ENCODE measurements at regions not wholly inside any gene's neighbourhood (a gene's known extent, or its start where the extent isn't known, plus 50 kb on each side); places are given as distances from the start of the nearest gene placed in this dataset.

GRCh38 chr10:61052469-61053205 lies 108.7 kb upstream of the RHOBTB1 start:
- no peak overlapping the region for H3K9ac ChIP-seq (ENCODE audit: insufficient read depth, low read depth, low read length)
- H4K20me1 ChIP-seq (ENCODE audit: insufficient read depth, low read length) = no peaks in the 10 kb centered on the region
- in situ Hi-C loops (cut with HindIII; ENCODE audit: extremely low pct_ligation_motif_present, low pct_unique_long_range_greater_than_20kb) = no loop called here
- H3K36me3 ChIP-seq (replicated peaks in 1 of 2; ENCODE audit: control insufficient read depth in 1 of 2, insufficient read depth in 2 of 2, low read length in 2 of 2) = no peaks in the 10 kb centered on the region
- H3K4me3 ChIP-seq (replicated peaks in 1 of 3; ENCODE audit: insufficient read depth in 1 of 3, low read depth in 2 of 3, low read length in 3 of 3) = no peak overlapping the region
- CTCF ChIA-PET (ENCODE audit: low intra/inter-chr PET ratio, low total read pairs) = no interaction called here
- no peak overlapping the region for H3K4me2 ChIP-seq (ENCODE audit: low read depth, low read length)
- ATAC-seq (no peak), DNase-seq (ENCODE audit: low spot score) (no peak), FAIRE-seq (no peak)
- no peaks in the 10 kb centered on the region for H3K27me3 ChIP-seq (ENCODE audit: control insufficient read depth in 1 of 2, insufficient read depth in 2 of 2, low read length in 2 of 2)
- no peak overlapping the region for H3K27ac ChIP-seq (ENCODE audit: extremely low read length, insufficient read depth, low read length)
- no peaks in the 10 kb centered on the region for H3K4me1 ChIP-seq (ENCODE audit: insufficient read depth, low read length)
- POLR2A ChIA-PET = interaction anchor here (0.8 kb wide), 1 partner anchor 10 kb away, joined by 3 read pairs; no protein-coding TSS in a partner anchor
- no peaks in the 10 kb centered on the region for H3K9me3 ChIP-seq (ENCODE audit: low read length)
- H2AFZ ChIP-seq (ENCODE audit: low read length) = no peak overlapping the region
- no TSS peak for BruUV-seq (replicated peaks)
- 97% methylated on average over 2 of the region's 2 CpGs for WGBS (ENCODE audit: low lambda C conversion rate)
- intact Hi-C loops (cut with micrococcal nuclease; ENCODE audit: unreplicated experiment) = no loop called here
- H3K79me2 ChIP-seq (ENCODE audit: insufficient read depth, low read length) = no peaks in the 10 kb centered on the region
- TF ChIP-seq NFE2L2 (IDR thresholded peaks at IDR 0.05; ENCODE audit: low read length) = no peak
- no peak for TF ChIP-seq ZNF678 (CRISPR knock-in tag; IDR thresholded peaks at IDR 0.05)
- no peak for TF ChIP-seq ZNF784 (CRISPR knock-in tag; IDR thresholded peaks at IDR 0.05; ENCODE audit: borderline replicate concordance)
- TF ChIP-seq SAP130 (CRISPR knock-in tag; IDR thresholded peaks at IDR 0.05; ENCODE audit: low read depth) = no peak
- no peak for TF ChIP-seq ZBTB7A (CRISPR knock-in tag; IDR thresholded peaks at IDR 0.05)
- no peak for TF ChIP-seq SIN3A (IDR thresholded peaks at IDR 0.05; ENCODE audit: borderline replicate concordance, low read depth, low read length)
- TF ChIP-seq NFAT5 (CRISPR knock-in tag; IDR thresholded peaks at IDR 0.05) = no peak
- no peak for TF ChIP-seq RFXAP (CRISPR knock-in tag; IDR thresholded peaks at IDR 0.05; ENCODE audit: borderline replicate concordance)
- no peak for TF ChIP-seq RFX3 (CRISPR knock-in tag; IDR thresholded peaks at IDR 0.05)
- no peak for TF ChIP-seq HCFC1 (IDR thresholded peaks at IDR 0.05; ENCODE audit: low read depth, low read length)
- TF ChIP-seq BRD4 (CRISPR knock-in tag; IDR thresholded peaks at IDR 0.05) = no peak
- no peak for TF ChIP-seq ZNF660 (CRISPR knock-in tag; IDR thresholded peaks at IDR 0.05; ENCODE audit: borderline replicate concordance, low read depth)
- no peak for TF ChIP-seq XRCC5 (optimal IDR thresholded peaks at IDR 0.05; ENCODE audit: low read length)
- TF ChIP-seq ZNF710 (CRISPR knock-in tag; IDR thresholded peaks at IDR 0.05; ENCODE audit: borderline replicate concordance) = no peak
- no peak for TF ChIP-seq NR1H2 (CRISPR knock-in tag; IDR thresholded peaks at IDR 0.05; ENCODE audit: borderline replicate concordance, low read depth)
- TF ChIP-seq ZNF569 (CRISPR knock-in tag; IDR thresholded peaks at IDR 0.05; ENCODE audit: borderline replicate concordance) = no peak
